SK-N-SH (cell line): ENCODE measurements at regions not wholly inside any gene's neighbourhood (a gene's known extent, or its start where the extent isn't known, plus 50 kb on each side); places are given as distances from the start of the nearest gene placed in this dataset.

ENCODE experiments used
- CTCF ChIA-PET: fragments of 300-600, 350-600 bp; formaldehyde crosslinking; extraction: SDS; loops from one replicate; lab custom pipeline; 2021; lab: Yijun Ruan, JAX
- POLR2A ChIA-PET: fragments of 350-600 bp; sonication (Branson Sonifier 250); formaldehyde crosslinking; extraction: SDS; loops from one replicate; lab custom pipeline; 2020; ENCODE audit warnings: antibody characterized with exemption, inconsistent platforms; lab: Yijun Ruan, JAX
- DNase-seq: peaks from one replicate; pipeline ENCODE4 v3.0.0; 2012
- H2AFZ ChIP-seq: fragments of 200-600 bp; sonication (generic); 2 replicates; pipeline ENCODE4 v1.8.1; 2016; ENCODE audit warnings: antibody characterized with exemption, mild to moderate bottlenecking, low read depth
- H3F3A ChIP-seq: fragments of 200-600 bp; sonication (generic); replicated peaks from 2 replicates; pipeline ENCODE3; 2016; ENCODE audit warnings: antibody characterized with exemption, mild to moderate bottlenecking; ENCODE audit not compliant: insufficient read depth
- H3K27ac ChIP-seq, 2 experiments: fragments of 200-500 bp in 1 of 2; fragments of 200-600 bp in 1 of 2; sonication (Bioruptor generic) in 1 of 2; sonication (generic), shearing (Covaris generic) in 1 of 2; 2 replicates each; pipeline versions ENCODE4 v1.5.1 to v1.6.1; 2014 to 2016; ENCODE audit warnings: low read depth in 2 of 2, inconsistent platforms in 1 of 2, low read length in 1 of 2, mild to moderate bottlenecking in 1 of 2, mixed read lengths in 1 of 2
- H3K27me3 ChIP-seq: fragments of 200-600 bp; sonication (generic), shearing (Covaris generic); 2 replicates; pipeline ENCODE4 v1.6.1; 2016; ENCODE audit warnings: mixed run types; ENCODE audit not compliant: insufficient read depth
- H3K36me3 ChIP-seq, 2 experiments: fragments of 200-500 bp in 1 of 2; fragments of 200-600 bp in 1 of 2; sonication (Bioruptor generic) in 1 of 2; sonication (generic) in 1 of 2; replicated peaks in 1 of 2; 2 replicates each; pipeline versions ENCODE3 to v1.5.1; 2014 to 2016; ENCODE audit warnings: low read length in 1 of 2, mild to moderate bottlenecking in 1 of 2; ENCODE audit not compliant: insufficient read depth in 2 of 2, control insufficient read depth in 1 of 2
- H3K4me1 ChIP-seq, 2 experiments: fragments of 200-500 bp in 1 of 2; fragments of 200-600 bp in 1 of 2; sonication (Bioruptor generic) in 1 of 2; sonication (generic), shearing (Covaris generic) in 1 of 2; 2 replicates each; pipeline versions ENCODE4 v1.5.1 to v1.6.1; 2014 to 2016; ENCODE audit warnings: low read depth in 1 of 2, low read length in 1 of 2, mixed run types in 1 of 2; ENCODE audit not compliant: insufficient read depth in 2 of 2, control insufficient read depth in 1 of 2
- H3K4me2 ChIP-seq: fragments of 200-600 bp; sonication (generic), shearing (Covaris generic); 2 replicates; pipeline ENCODE4 v1.6.1; 2017; ENCODE audit warnings: mixed run types
- H3K4me3 ChIP-seq, 2 experiments: fragments of 200-500 bp in 1 of 2; fragments of 200-600 bp in 1 of 2; sonication (Bioruptor generic) in 1 of 2; sonication (generic), shearing (Covaris generic) in 1 of 2; 2 replicates each; pipeline versions ENCODE4 v1.5.1 to v1.8.1; 2014 to 2016; ENCODE audit warnings: low read depth in 2 of 2, inconsistent platforms in 1 of 2, low read length in 1 of 2, mild to moderate bottlenecking in 1 of 2, mixed read lengths in 1 of 2, moderate library complexity in 1 of 2
- H3K79me2 ChIP-seq: fragments of 200-600 bp; sonication (generic); 2 replicates; pipeline ENCODE4 v1.8.1; 2017; ENCODE audit warnings: mild to moderate bottlenecking; ENCODE audit not compliant: insufficient read depth
- H3K9ac ChIP-seq: fragments of 200-600 bp; sonication (generic); 2 replicates; pipeline ENCODE4 v1.6.1; 2017; ENCODE audit warnings: mixed run types
- H3K9me2 ChIP-seq: fragments of 200-600 bp; sonication (generic); 2 replicates; pipeline ENCODE4 v1.6.1; 2017; ENCODE audit warnings: mixed run types
- H3K9me3 ChIP-seq: fragments of 200-600 bp; sonication (generic); 2 replicates; pipeline ENCODE4 v1.6.1; 2017; ENCODE audit warnings: mixed run types, mild to moderate bottlenecking, moderate library complexity
- H4K20me1 ChIP-seq: fragments of 200-600 bp; sonication (generic); 2 replicates; pipeline ENCODE4 v1.6.1; 2017; ENCODE audit warnings: mild to moderate bottlenecking, mixed run types; ENCODE audit not compliant: insufficient read depth
- CHD2 ChIP-seq: fragments of 150-350 bp; IDR thresholded peaks from 2 replicates; pipeline ENCODE4 v1.6.1; 2018; ENCODE audit warnings: low read length; ENCODE audit not compliant: partially characterized antibody
- ELF1 ChIP-seq: IDR thresholded peaks from 2 replicates; pipeline ENCODE4 v1.4.0; 2012
- EZH2phosphoT487 ChIP-seq: fragments of 200-600 bp; sonication (generic); IDR thresholded peaks from 2 replicates; pipeline ENCODE4 v1.6.1; 2017; ENCODE audit warnings: low read depth, mixed run types, mild to moderate bottlenecking, antibody characterized with exemption, moderate library complexity, borderline replicate concordance
- FOSL2 ChIP-seq: IDR thresholded peaks from 2 replicates; pipeline ENCODE4 v1.4.0; 2012; ENCODE audit warnings: low read depth, mild to moderate bottlenecking, moderate library complexity, borderline replicate concordance
- FOXM1 ChIP-seq: IDR thresholded peaks from 2 replicates; pipeline ENCODE4 v1.4.0; 2012; ENCODE audit warnings: low read depth, mild to moderate bottlenecking
- GATA2 ChIP-seq: sonication (generic); formaldehyde crosslinking; IDR thresholded peaks from 2 replicates; pipeline ENCODE4 v1.5.0; 2020; ENCODE audit warnings: mild to moderate bottlenecking, missing genetic modification reagents
- JUND ChIP-seq: IDR thresholded peaks from 2 replicates; pipeline ENCODE4 v1.4.0; 2012
- MXI1 ChIP-seq: IDR thresholded peaks from 2 replicates; pipeline ENCODE4 v1.6.1; 2012; ENCODE audit warnings: mild to moderate bottlenecking, low read depth, low read length, improper control_type of control experiment
- POLR2AphosphoS5 ChIP-seq: IDR thresholded peaks from 2 replicates; pipeline ENCODE4 v1.6.1; 2012; ENCODE audit warnings: low read depth, low read length
- RAD21 ChIP-seq: IDR thresholded peaks from 2 replicates; pipeline ENCODE4 v1.6.1; 2012; ENCODE audit warnings: mild to moderate bottlenecking, low read length
- RCOR1 ChIP-seq: fragments of 150-350 bp; IDR thresholded peaks from 2 replicates; pipeline ENCODE4 v1.6.1; 2017; ENCODE audit warnings: antibody characterized with exemption, low read length
- RFX5 ChIP-seq: IDR thresholded peaks from 2 replicates; pipeline ENCODE4 v1.6.1; 2012; ENCODE audit warnings: mild to moderate bottlenecking, improper control_type of control experiment, low read length
- SMC3 ChIP-seq: IDR thresholded peaks from 2 replicates; pipeline ENCODE4 v1.6.1; 2012; ENCODE audit warnings: low read depth, low read length, improper control_type of control experiment
- TAF1 ChIP-seq: IDR thresholded peaks from 2 replicates; pipeline ENCODE4 v1.6.1; 2012; ENCODE audit warnings: low read depth, mild to moderate bottlenecking, low read length, moderate library complexity, borderline replicate concordance
- YY1 ChIP-seq: IDR thresholded peaks from 2 replicates; pipeline ENCODE4 v1.4.0; 2012; ENCODE audit warnings: low read depth, mild to moderate bottlenecking
- WGBS: methylation state at CpG from one replicate; pipeline ENCODE4 v1.1.6; 2017; ENCODE audit warnings: low lambda C conversion rate; 5-methylcytosine and 5-hydroxymethylcytosine counted together
- TF ChIP-seq, protein P1 (sequence below): fragments of 200-600 bp; sonication (generic); IDR thresholded peaks from 2 replicates; pipeline ENCODE4 v1.6.1; 2017; ENCODE audit warnings: antibody characterized with exemption, mild to moderate bottlenecking, moderate library complexity
- TF ChIP-seq, protein P2 (sequence below): fragments of 150-350 bp; IDR thresholded peaks from 2 replicates; pipeline ENCODE4 v1.6.1; 2016; ENCODE audit warnings: mild to moderate bottlenecking, low read depth, low read length
- TF ChIP-seq, protein P3 (sequence below): fragments of 150-350 bp; IDR thresholded peaks from 2 replicates; pipeline ENCODE4 v1.6.1; 2017; ENCODE audit warnings: antibody characterized with exemption, low read length, low read depth, borderline replicate concordance
- TF ChIP-seq, protein P4 (sequence below): IDR thresholded peaks from 2 replicates; pipeline ENCODE4 v1.4.0; 2012; ENCODE audit warnings: low read depth
- TF ChIP-seq, protein P5 (sequence below): IDR thresholded peaks from 2 replicates; pipeline ENCODE4 v1.6.1; 2012; ENCODE audit warnings: mild to moderate bottlenecking, low read depth, low read length, moderate library complexity

DNA sequence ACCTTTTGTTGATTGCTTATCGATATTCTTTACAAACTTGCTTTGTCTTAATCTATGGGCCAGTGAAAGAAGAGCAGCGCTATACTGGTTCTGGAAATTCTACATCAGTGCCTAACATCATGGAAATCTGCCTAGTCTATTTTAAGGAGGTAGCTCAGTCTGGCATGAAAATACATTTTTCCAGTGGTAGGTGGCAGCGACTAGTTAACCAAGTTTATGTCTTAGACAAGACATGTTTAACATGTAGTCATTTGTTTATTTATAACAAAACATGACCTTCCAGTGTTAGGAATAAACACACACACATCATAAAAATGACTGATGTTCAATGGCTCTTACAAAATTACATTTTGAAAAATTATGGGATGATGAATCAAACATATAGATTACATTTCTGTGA is 336.0 kb upstream of the SOX5 start:
- POLR2A ChIA-PET, result no interaction called here
- Histone ChIP-seq H3K9me2 (no peaks in the 10 kb centered on the region), H3K27me3 (no peaks in the 10 kb centered on the region), H3K4me3 (no peak overlapping the region), H3F3A (no peaks in the 10 kb centered on the region), H3K9ac (no peak overlapping the region), H3K27ac (no peak overlapping the region), H4K20me1 (no peaks in the 10 kb centered on the region), H3K4me2 (no peak overlapping the region), H3K79me2 (no peaks in the 10 kb centered on the region), H3K9me3 (no peaks in the 10 kb centered on the region), H2AFZ (no peak overlapping the region), H3K4me1 (no peaks in the 10 kb centered on the region), H3K36me3 (no peaks in the 10 kb centered on the region)
- TF ChIP-seq, protein P1, sequence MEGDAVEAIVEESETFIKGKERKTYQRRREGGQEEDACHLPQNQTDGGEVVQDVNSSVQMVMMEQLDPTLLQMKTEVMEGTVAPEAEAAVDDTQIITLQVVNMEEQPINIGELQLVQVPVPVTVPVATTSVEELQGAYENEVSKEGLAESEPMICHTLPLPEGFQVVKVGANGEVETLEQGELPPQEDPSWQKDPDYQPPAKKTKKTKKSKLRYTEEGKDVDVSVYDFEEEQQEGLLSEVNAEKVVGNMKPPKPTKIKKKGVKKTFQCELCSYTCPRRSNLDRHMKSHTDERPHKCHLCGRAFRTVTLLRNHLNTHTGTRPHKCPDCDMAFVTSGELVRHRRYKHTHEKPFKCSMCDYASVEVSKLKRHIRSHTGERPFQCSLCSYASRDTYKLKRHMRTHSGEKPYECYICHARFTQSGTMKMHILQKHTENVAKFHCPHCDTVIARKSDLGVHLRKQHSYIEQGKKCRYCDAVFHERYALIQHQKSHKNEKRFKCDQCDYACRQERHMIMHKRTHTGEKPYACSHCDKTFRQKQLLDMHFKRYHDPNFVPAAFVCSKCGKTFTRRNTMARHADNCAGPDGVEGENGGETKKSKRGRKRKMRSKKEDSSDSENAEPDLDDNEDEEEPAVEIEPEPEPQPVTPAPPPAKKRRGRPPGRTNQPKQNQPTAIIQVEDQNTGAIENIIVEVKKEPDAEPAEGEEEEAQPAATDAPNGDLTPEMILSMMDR, result no peak
- TF ChIP-seq FOXM1, result no peak
- TF ChIP-seq, protein P2, sequence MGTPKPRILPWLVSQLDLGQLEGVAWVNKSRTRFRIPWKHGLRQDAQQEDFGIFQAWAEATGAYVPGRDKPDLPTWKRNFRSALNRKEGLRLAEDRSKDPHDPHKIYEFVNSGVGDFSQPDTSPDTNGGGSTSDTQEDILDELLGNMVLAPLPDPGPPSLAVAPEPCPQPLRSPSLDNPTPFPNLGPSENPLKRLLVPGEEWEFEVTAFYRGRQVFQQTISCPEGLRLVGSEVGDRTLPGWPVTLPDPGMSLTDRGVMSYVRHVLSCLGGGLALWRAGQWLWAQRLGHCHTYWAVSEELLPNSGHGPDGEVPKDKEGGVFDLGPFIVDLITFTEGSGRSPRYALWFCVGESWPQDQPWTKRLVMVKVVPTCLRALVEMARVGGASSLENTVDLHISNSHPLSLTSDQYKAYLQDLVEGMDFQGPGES, result no peak
- CTCF ChIA-PET, result interaction anchor here (0.7 kb wide), 1 partner anchor 215 kb away, joined by 3 read pairs; no protein-coding TSS in a partner anchor
- 52% methylated on average over 3 of the region's 3 CpGs for WGBS
- no peak for DNase-seq

DNA sequence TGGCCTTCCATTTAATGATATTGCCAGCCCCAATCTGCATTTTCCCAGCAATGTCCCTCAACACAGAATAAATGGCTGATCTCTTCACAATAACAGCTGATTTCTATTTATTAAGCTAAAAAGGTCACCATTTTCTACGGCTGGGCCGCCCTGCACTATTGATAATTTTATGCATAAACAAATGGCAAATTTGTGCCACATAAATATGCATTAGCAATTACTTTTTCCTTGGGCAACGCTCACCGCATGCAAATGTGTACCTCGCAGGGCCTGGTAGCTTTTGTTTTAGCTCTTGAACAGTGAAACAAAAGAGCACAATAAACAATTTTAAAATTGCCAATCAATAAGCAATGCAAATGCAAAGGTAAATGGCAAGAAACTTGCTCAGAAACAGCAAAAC is 331.9 kb upstream of the SOX5 start:
- Histone ChIP-seq H3K9ac (no peak overlapping the region), H3K27me3 (no peaks in the 10 kb centered on the region), H3K9me2 (no peaks in the 10 kb centered on the region), H3K27ac (no peak overlapping the region), H3K4me3 (no peak overlapping the region), H3K79me2 (no peaks in the 10 kb centered on the region), H2AFZ (no peak overlapping the region), H3F3A (no peaks in the 10 kb centered on the region), H4K20me1 (no peaks in the 10 kb centered on the region), H3K4me1 (no peaks in the 10 kb centered on the region), H3K36me3 (no peaks in the 10 kb centered on the region)
- POLR2A ChIA-PET, result no interaction called here
- DNase-seq, result no peak
- no peak for TF ChIP-seq RCOR1
- TF ChIP-seq JUND, result no peak
- TF ChIP-seq GATA2 (CRISPR knock-in tag), result no peak
- TF ChIP-seq MXI1, result no peak
- TF ChIP-seq TAF1, result no peak
- TF ChIP-seq, protein P3, sequence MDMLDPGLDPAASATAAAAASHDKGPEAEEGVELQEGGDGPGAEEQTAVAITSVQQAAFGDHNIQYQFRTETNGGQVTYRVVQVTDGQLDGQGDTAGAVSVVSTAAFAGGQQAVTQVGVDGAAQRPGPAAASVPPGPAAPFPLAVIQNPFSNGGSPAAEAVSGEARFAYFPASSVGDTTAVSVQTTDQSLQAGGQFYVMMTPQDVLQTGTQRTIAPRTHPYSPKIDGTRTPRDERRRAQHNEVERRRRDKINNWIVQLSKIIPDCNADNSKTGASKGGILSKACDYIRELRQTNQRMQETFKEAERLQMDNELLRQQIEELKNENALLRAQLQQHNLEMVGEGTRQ, result no peak
- no peak for TF ChIP-seq RAD21
- TF ChIP-seq, protein P4, sequence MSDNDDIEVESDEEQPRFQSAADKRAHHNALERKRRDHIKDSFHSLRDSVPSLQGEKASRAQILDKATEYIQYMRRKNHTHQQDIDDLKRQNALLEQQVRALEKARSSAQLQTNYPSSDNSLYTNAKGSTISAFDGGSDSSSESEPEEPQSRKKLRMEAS, result no peak
- TF ChIP-seq RFX5, result no peak
- no peak for TF ChIP-seq EZH2phosphoT487
- TF ChIP-seq, protein P5, sequence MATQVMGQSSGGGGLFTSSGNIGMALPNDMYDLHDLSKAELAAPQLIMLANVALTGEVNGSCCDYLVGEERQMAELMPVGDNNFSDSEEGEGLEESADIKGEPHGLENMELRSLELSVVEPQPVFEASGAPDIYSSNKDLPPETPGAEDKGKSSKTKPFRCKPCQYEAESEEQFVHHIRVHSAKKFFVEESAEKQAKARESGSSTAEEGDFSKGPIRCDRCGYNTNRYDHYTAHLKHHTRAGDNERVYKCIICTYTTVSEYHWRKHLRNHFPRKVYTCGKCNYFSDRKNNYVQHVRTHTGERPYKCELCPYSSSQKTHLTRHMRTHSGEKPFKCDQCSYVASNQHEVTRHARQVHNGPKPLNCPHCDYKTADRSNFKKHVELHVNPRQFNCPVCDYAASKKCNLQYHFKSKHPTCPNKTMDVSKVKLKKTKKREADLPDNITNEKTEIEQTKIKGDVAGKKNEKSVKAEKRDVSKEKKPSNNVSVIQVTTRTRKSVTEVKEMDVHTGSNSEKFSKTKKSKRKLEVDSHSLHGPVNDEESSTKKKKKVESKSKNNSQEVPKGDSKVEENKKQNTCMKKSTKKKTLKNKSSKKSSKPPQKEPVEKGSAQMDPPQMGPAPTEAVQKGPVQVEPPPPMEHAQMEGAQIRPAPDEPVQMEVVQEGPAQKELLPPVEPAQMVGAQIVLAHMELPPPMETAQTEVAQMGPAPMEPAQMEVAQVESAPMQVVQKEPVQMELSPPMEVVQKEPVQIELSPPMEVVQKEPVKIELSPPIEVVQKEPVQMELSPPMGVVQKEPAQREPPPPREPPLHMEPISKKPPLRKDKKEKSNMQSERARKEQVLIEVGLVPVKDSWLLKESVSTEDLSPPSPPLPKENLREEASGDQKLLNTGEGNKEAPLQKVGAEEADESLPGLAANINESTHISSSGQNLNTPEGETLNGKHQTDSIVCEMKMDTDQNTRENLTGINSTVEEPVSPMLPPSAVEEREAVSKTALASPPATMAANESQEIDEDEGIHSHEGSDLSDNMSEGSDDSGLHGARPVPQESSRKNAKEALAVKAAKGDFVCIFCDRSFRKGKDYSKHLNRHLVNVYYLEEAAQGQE, result no peak
- no peak for TF ChIP-seq YY1
- no peak for TF ChIP-seq FOSL2
- no peak for TF ChIP-seq POLR2AphosphoS5
- TF ChIP-seq ELF1, result no peak
- no peak for TF ChIP-seq CHD2
- TF ChIP-seq SMC3, result no peak
- TF ChIP-seq, all 33 proteins: peak for 0
- CTCF ChIA-PET, result no interaction called here
- 86% methylated on average over 5 of the region's 5 CpGs for WGBS
- Histone ChIP-seq H3K4me2 (no peak overlapping the region), H3K9me3 (no peaks in the 10 kb centered on the region)
